ENCODE measurements at regions not wholly inside any gene's neighbourhood (a gene's known extent, or its start where the extent isn't known, plus 50 kb on each side); places are given as distances from the start of the nearest gene placed in this dataset.
"Not testable (repeated sequence)": the region's sequence is repeated elsewhere in the genome, so short reads cannot be mapped to it uniquely, and the experiment has no call there.

GRCh38 chr9:138212811-138213210 lies 335.2 kb downstream of the CACNA1B start:
- FAIRE-seq; H4K5ac ChIP-seq (ENCODE audit: insufficient read length, low read depth, low read length); POLR2A ChIA-PET (ENCODE audit: partially characterized antibody); H3K27ac ChIP-seq (ENCODE audit: low read depth, low read length); H3K79me2 ChIP-seq (ENCODE audit: control insufficient read depth in 1 of 2, insufficient read depth in 2 of 2, low read length in 2 of 2); H3K4me3 ChIP-seq (ENCODE audit: extremely low read depth in 1 of 4, insufficient read depth in 2 of 4, low read depth in 3 of 4, low read length in 4 of 4); H3K36me3 ChIP-seq (ENCODE audit: control insufficient read depth in 2 of 4, insufficient read depth in 4 of 4, low read length in 3 of 4); H2BK12ac ChIP-seq (ENCODE audit: low read depth, low read length); H3K4me1 ChIP-seq (replicated peaks in 1 of 4; ENCODE audit: control insufficient read depth in 3 of 4, insufficient read depth in 4 of 4, low read length in 3 of 4); H3K23me2 ChIP-seq (ENCODE audit: low read depth, low read length); H4K91ac ChIP-seq (replicated peaks; ENCODE audit: insufficient read length, low read length); H2BK15ac ChIP-seq (ENCODE audit: low read length); H3K4ac ChIP-seq (replicated peaks; ENCODE audit: insufficient read length, low read depth, low read length); H3K56ac ChIP-seq (replicated peaks; ENCODE audit: insufficient read length, low read depth, low read length); H4K8ac ChIP-seq (ENCODE audit: extremely low read depth, insufficient read depth, low read length); H2AK5ac ChIP-seq (ENCODE audit: low read depth, low read length); H2BK5ac ChIP-seq (ENCODE audit: low read depth, low read length); DNase-seq (ENCODE audit: low read depth in 1 of 2, low spot score in 2 of 2); H4K20me1 ChIP-seq (replicated peaks in 1 of 2; ENCODE audit: control insufficient read depth in 1 of 2, insufficient read depth in 2 of 2, low read length in 2 of 2); H3K9ac ChIP-seq (replicated peaks in 1 of 4; ENCODE audit: extremely low read depth in 1 of 4, low read depth in 3 of 4, low read length in 3 of 4); H3K23ac ChIP-seq (ENCODE audit: insufficient read length); H3K18ac ChIP-seq (ENCODE audit: extremely low read depth, low read length); H3K27me3 ChIP-seq (replicated peaks in 1 of 4; ENCODE audit: control insufficient read depth in 3 of 4, extremely low read depth in 1 of 4, insufficient read depth in 3 of 4, low read length in 3 of 4); H3K4me2 ChIP-seq (ENCODE audit: insufficient read depth in 1 of 2, low read depth in 2 of 2, low read length in 2 of 2); CTCF ChIA-PET (ENCODE audit: partially characterized antibody); H2BK120ac ChIP-seq (replicated peaks; ENCODE audit: low read depth, low read length); H3K14ac ChIP-seq (ENCODE audit: insufficient read length); H2AFZ ChIP-seq (ENCODE audit: low read length); H2BK20ac ChIP-seq (ENCODE audit: low read length); H3K79me1 ChIP-seq (ENCODE audit: low read depth, low read length): not testable (repeated sequence)
- WGBS, 2 experiments (ENCODE audit: extremely low coverage in 1 of 2, insufficient coverage in 1 of 2, insufficient read length in 1 of 2, insufficient replicate concordance in 2 of 2, low coverage in 1 of 2, low lambda C conversion rate in 2 of 2, missing lambda C conversion rate in 1 of 2), result 100% methylated on average over 1 of the region's 3 CpGs; no CpG with 5 or more reads in 1 of the 2 experiments
- peaks cover 0 to 24% of the 10 kb centered on the region in 2 experiments; a peak in 2 of 4 replicates for H3K9me3 ChIP-seq (ENCODE audit: insufficient read depth in 2 of 2, low read depth in 1 of 2, low read length in 1 of 2)

DNA sequence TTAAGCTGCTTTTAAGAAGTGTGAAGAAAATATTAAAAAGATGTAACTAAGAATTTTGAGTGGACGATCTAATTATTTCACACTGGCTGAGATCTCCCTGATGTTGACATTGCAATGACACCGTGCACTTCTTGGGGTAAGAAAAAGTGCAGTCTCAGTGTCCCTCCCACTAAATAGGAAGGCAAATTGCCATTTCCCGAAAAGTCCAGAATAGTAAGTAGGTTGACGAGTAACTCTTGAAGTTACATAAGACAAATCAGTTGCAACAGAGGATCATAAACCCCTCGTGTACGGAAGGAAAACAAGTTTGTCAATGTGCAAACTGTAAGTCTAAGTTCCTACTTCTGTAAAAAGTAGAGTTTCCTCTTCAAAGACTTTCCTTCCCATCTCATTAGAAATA lies 336.2 kb downstream of the CACNA1B start:
- H4K5ac ChIP-seq (ENCODE audit: insufficient read length, low read depth, low read length); H4K20me1 ChIP-seq (replicated peaks in 1 of 2; ENCODE audit: control insufficient read depth in 1 of 2, insufficient read depth in 2 of 2, low read length in 2 of 2); POLR2A ChIA-PET (ENCODE audit: partially characterized antibody); FAIRE-seq; H4K8ac ChIP-seq (ENCODE audit: extremely low read depth, insufficient read depth, low read length); H3K9ac ChIP-seq (replicated peaks in 1 of 4; ENCODE audit: extremely low read depth in 1 of 4, low read depth in 3 of 4, low read length in 3 of 4); H3K23me2 ChIP-seq (ENCODE audit: low read depth, low read length); H2AK5ac ChIP-seq (ENCODE audit: low read depth, low read length); H3K36me3 ChIP-seq (ENCODE audit: control insufficient read depth in 2 of 4, insufficient read depth in 4 of 4, low read length in 3 of 4); H3K4me2 ChIP-seq (ENCODE audit: insufficient read depth in 1 of 2, low read depth in 2 of 2, low read length in 2 of 2); H4K91ac ChIP-seq (replicated peaks; ENCODE audit: insufficient read length, low read length); H3K79me1 ChIP-seq (ENCODE audit: low read depth, low read length); H3K27me3 ChIP-seq (replicated peaks in 1 of 4; ENCODE audit: control insufficient read depth in 3 of 4, extremely low read depth in 1 of 4, insufficient read depth in 3 of 4, low read length in 3 of 4); H2BK20ac ChIP-seq (ENCODE audit: low read length); H2BK12ac ChIP-seq (ENCODE audit: low read depth, low read length); H3K56ac ChIP-seq (replicated peaks; ENCODE audit: insufficient read length, low read depth, low read length); H2AFZ ChIP-seq (ENCODE audit: low read length); H3K4me1 ChIP-seq (replicated peaks in 1 of 4; ENCODE audit: control insufficient read depth in 3 of 4, insufficient read depth in 4 of 4, low read length in 3 of 4); H3K23ac ChIP-seq (ENCODE audit: insufficient read length); H3K14ac ChIP-seq (ENCODE audit: insufficient read length); H2BK120ac ChIP-seq (replicated peaks; ENCODE audit: low read depth, low read length); H3K18ac ChIP-seq (ENCODE audit: extremely low read depth, low read length); H2BK5ac ChIP-seq (ENCODE audit: low read depth, low read length); H3K4me3 ChIP-seq (ENCODE audit: extremely low read depth in 1 of 4, insufficient read depth in 2 of 4, low read depth in 3 of 4, low read length in 4 of 4); H2BK15ac ChIP-seq (ENCODE audit: low read length); DNase-seq (ENCODE audit: low read depth in 1 of 2, low spot score in 2 of 2); H3K4ac ChIP-seq (replicated peaks; ENCODE audit: insufficient read length, low read depth, low read length); H3K27ac ChIP-seq (ENCODE audit: low read depth, low read length); CTCF ChIA-PET (ENCODE audit: partially characterized antibody); H3K79me2 ChIP-seq (ENCODE audit: control insufficient read depth in 1 of 2, insufficient read depth in 2 of 2, low read length in 2 of 2): not testable (repeated sequence)
- H3K9me3 ChIP-seq (ENCODE audit: insufficient read depth in 2 of 2, low read depth in 1 of 2, low read length in 1 of 2), result peaks cover 0 to 19% of the 10 kb centered on the region in 2 experiments; a peak in 2 of 4 replicates
- 75% methylated on average over 4 of the region's 6 CpGs; no CpG with 5 or more reads in 1 of the 2 experiments for WGBS, 2 experiments (ENCODE audit: extremely low coverage in 1 of 2, insufficient coverage in 1 of 2, insufficient read length in 1 of 2, insufficient replicate concordance in 2 of 2, low coverage in 1 of 2, low lambda C conversion rate in 2 of 2, missing lambda C conversion rate in 1 of 2)
